ENCODE measurements at regions not wholly inside any gene's neighbourhood (a gene's known extent, or its start where the extent isn't known, plus 50 kb on each side); places are given as distances from the start of the nearest gene placed in this dataset.
A peak's percentile ranks its signal among the peaks of the same experiment; 100 is the strongest.

DNA sequence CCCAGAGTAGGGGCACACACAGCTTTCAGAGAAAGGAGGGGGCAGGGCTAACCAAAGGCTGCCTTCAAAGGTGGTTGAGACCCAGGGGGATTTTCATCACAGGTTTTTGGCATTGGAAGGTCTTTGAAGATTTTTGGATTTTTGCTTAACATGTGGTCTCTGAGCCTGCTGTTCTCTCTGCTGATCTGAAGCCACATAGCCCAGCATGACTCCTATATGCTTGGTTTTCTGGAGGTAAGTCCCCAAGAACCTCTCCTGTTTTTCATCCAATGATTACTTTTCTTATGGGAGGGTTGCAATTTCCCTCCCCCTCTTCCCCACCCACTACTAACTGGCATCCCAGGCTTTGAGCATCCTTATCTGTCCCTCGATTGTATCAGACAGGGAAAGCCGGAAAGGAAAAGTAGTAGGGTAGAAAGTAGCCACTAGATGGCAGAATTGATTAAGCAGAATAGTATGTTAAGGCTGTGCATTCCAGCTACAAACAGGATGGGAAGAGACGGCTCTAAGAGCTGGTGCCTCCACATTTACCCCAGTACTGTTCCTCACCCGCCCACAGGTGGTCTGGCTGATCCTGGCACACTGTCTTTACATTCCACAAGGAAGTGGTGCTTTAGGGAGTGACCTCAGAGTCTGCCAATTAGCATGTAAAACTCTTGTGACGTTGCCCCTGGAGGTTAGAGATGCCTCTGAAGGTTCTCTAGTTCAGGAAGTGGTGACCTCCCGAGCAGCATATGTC lies 218.9 kb upstream of the EDNRB start:
- peaks cover 0 to 9% of the 10 kb centered on the region in 2 donors for H3K27me3 Mint-ChIP-seq
- POLR2A ChIA-PET = no interaction called here
- Histone ChIP-seq H3K36me3 (ENCODE audit: insufficient read depth, low read length) (no peaks in the 10 kb centered on the region), H3K4me1 (ENCODE audit: insufficient read depth, low read length) (peaks cover 4% of the 10 kb centered on the region), H3K27ac (ENCODE audit: low read depth, low read length) (no peak overlapping the region), H3K4me3 (ENCODE audit: low read length) (no peak overlapping the region), H3K9me3 (ENCODE audit: low read length) (no peaks in the 10 kb centered on the region), H3K27me3 (ENCODE audit: insufficient read depth, low read length, poor library complexity, severe bottlenecking) (no peaks in the 10 kb centered on the region)
- H3K27ac Mint-ChIP-seq = peak overlapping the region in 2 of 8 donors; percentile 18 to 29
- no peaks in the 10 kb centered on the region for H3K36me3 Mint-ChIP-seq
- H3K4me1 Mint-ChIP-seq = peaks cover 5 to 12% (median 6%) of the 10 kb centered on the region in 3 donors
- CTCF ChIA-PET = interaction anchor here (0.7 to 3.6 kb wide), 10 partner anchors 9 to 1256 kb away, joined by 3 to 33 read pairs (median 3); no protein-coding TSS in a partner anchor
- DNase-seq = peak in 2 of 5 donors; percentile 6 to 41
- H3K4me3 Mint-ChIP-seq = peak overlapping the region in 6 of 7 donors; percentile 29 to 78 (median 69)
- H3K9me3 Mint-ChIP-seq = no peaks in the 10 kb centered on the region

DNA sequence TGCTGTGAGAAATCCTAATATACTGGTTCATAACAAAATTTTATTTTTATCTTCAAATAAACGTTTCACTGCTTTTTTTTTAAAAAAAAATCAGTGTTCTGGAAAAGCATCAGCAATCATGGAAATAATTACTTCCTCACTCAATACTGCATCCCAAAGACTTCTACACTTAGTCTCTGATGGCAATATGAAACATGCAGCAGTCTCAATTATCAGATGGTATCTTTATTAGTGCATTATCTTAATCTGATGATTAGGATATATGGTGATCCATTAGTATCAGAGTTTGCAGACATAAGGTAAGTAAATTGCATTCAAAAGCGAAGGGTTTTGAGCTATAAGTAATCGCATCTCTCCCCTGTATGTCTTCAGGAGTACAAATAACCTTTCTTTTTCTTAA lies 218.3 kb upstream of the EDNRB start:
- Mint-ChIP-seq H3K36me3 (no peaks in the 10 kb centered on the region), H3K27ac (no peak overlapping the region), H3K9me3 (no peaks in the 10 kb centered on the region), H3K4me1 (peaks cover 5 to 12% (median 6%) of the 10 kb centered on the region in 3 donors), H3K4me3 (no peak overlapping the region), H3K27me3 (peaks cover 0 to 9% of the 10 kb centered on the region in 2 donors)
- Histone ChIP-seq H3K4me1 (ENCODE audit: insufficient read depth, low read length) (peaks cover 4% of the 10 kb centered on the region), H3K9me3 (ENCODE audit: low read length) (no peaks in the 10 kb centered on the region), H3K27me3 (ENCODE audit: insufficient read depth, low read length, poor library complexity, severe bottlenecking) (no peaks in the 10 kb centered on the region), H3K36me3 (ENCODE audit: insufficient read depth, low read length) (no peaks in the 10 kb centered on the region), H3K27ac (ENCODE audit: low read depth, low read length) (no peak overlapping the region), H3K4me3 (ENCODE audit: low read length) (no peak overlapping the region)
- ChIA-PET CTCF (interaction anchor here (0.9 to 3.6 kb wide), 3 partner anchors 15 to 1171 kb away, joined by 3 to 33 read pairs (median 4); no protein-coding TSS in a partner anchor), POLR2A (no interaction called here)
- no peak for DNase-seq

- H3K27me3 Mint-ChIP-seq = peaks cover 0 to 22% of the 10 kb centered on the region in 2 donors
- Histone ChIP-seq H3K9me3 (ENCODE audit: low read length) (no peaks in the 10 kb centered on the region), H3K27me3 (ENCODE audit: insufficient read depth, low read length, poor library complexity, severe bottlenecking) (no peaks in the 10 kb centered on the region), H3K4me3 (ENCODE audit: low read length) (no peak overlapping the region), H3K4me1 (ENCODE audit: insufficient read depth, low read length) (peaks cover 4% of the 10 kb centered on the region), H3K36me3 (ENCODE audit: insufficient read depth, low read length) (no peaks in the 10 kb centered on the region), H3K27ac (ENCODE audit: low read depth, low read length) (no peak overlapping the region)
- ChIA-PET CTCF (no interaction called here), POLR2A (no interaction called here)
- no peak overlapping the region for H3K27ac Mint-ChIP-seq
- no peak for DNase-seq
- no peaks in the 10 kb centered on the region for H3K9me3 Mint-ChIP-seq
- H3K36me3 Mint-ChIP-seq = no peaks in the 10 kb centered on the region
- no peak overlapping the region for H3K4me3 Mint-ChIP-seq
- peaks cover 5 to 12% (median 6%) of the 10 kb centered on the region in 3 donors for H3K4me1 Mint-ChIP-seq
Measured at GRCh38 chr13:78133511-78133910, 214.9 kb upstream of the EDNRB start.

- POLR2A ChIA-PET = no interaction called here
- Histone ChIP-seq H3K27me3 (ENCODE audit: insufficient read depth, low read length, poor library complexity, severe bottlenecking) (no peaks in the 10 kb centered on the region), H3K9me3 (ENCODE audit: low read length) (no peaks in the 10 kb centered on the region), H3K4me1 (ENCODE audit: insufficient read depth, low read length) (no peaks in the 10 kb centered on the region), H3K27ac (ENCODE audit: low read depth, low read length) (no peak overlapping the region), H3K4me3 (ENCODE audit: low read length) (no peak overlapping the region), H3K36me3 (ENCODE audit: insufficient read depth, low read length) (no peaks in the 10 kb centered on the region)
- H3K9me3 Mint-ChIP-seq = no peaks in the 10 kb centered on the region
- CTCF ChIA-PET = interaction anchor here (1.5 kb wide), 1 partner anchor 11 kb away, joined by 6 read pairs; no protein-coding TSS in a partner anchor
- H3K36me3 Mint-ChIP-seq = no peaks in the 10 kb centered on the region
- H3K27me3 Mint-ChIP-seq = peaks cover 3 to 28% of the 10 kb centered on the region in 2 donors
- no peak for DNase-seq
- no peaks in the 10 kb centered on the region for H3K4me1 Mint-ChIP-seq
- no peak overlapping the region for H3K4me3 Mint-ChIP-seq
- H3K27ac Mint-ChIP-seq = no peak overlapping the region
Measured at GRCh38 chr13:78131811-78132210, 213.2 kb upstream of the EDNRB start.

- DNase-seq = no peak
- no peak overlapping the region for H3K4me3 Mint-ChIP-seq
- H3K9me3 ChIP-seq (ENCODE audit: low read length) = no peaks in the 10 kb centered on the region
- H3K4me3 ChIP-seq (ENCODE audit: low read length) = no peak overlapping the region
- no peaks in the 10 kb centered on the region for H3K4me1 Mint-ChIP-seq
- no peak overlapping the region for H3K27ac Mint-ChIP-seq
- H3K27ac ChIP-seq (ENCODE audit: low read depth, low read length) = no peak overlapping the region
- no peaks in the 10 kb centered on the region for H3K4me1 ChIP-seq (ENCODE audit: insufficient read depth, low read length)
- CTCF ChIA-PET = interaction anchor here (1.0 to 1.5 kb wide), 2 partner anchors 10 to 847 kb away, joined by 3 to 6 read pairs; no protein-coding TSS in a partner anchor
- H3K9me3 Mint-ChIP-seq = no peaks in the 10 kb centered on the region
- POLR2A ChIA-PET = no interaction called here
- peaks cover 3 to 30% of the 10 kb centered on the region in 2 donors for H3K27me3 Mint-ChIP-seq
- H3K36me3 Mint-ChIP-seq = no peaks in the 10 kb centered on the region
- no peaks in the 10 kb centered on the region for H3K27me3 ChIP-seq (ENCODE audit: insufficient read depth, low read length, poor library complexity, severe bottlenecking)
- no peaks in the 10 kb centered on the region for H3K36me3 ChIP-seq (ENCODE audit: insufficient read depth, low read length)
Measured at GRCh38 chr13:78131346-78131745, 212.7 kb upstream of the EDNRB start.

GRCh38 chr13:78129823-78130222 lies 211.2 kb upstream of the EDNRB start:
- no peaks in the 10 kb centered on the region for H3K9me3 ChIP-seq (ENCODE audit: low read length)
- no peaks in the 10 kb centered on the region for H3K4me1 Mint-ChIP-seq

GRCh38 chr13:78129359-78129758 lies 210.7 kb upstream of the EDNRB start:
- Histone ChIP-seq H3K4me1 (ENCODE audit: insufficient read depth, low read length) (no peaks in the 10 kb centered on the region), H3K27me3 (ENCODE audit: insufficient read depth, low read length, poor library complexity, severe bottlenecking) (no peaks in the 10 kb centered on the region), H3K36me3 (ENCODE audit: insufficient read depth, low read length) (no peaks in the 10 kb centered on the region), H3K9me3 (ENCODE audit: low read length) (no peaks in the 10 kb centered on the region), H3K4me3 (ENCODE audit: low read length) (no peak overlapping the region), H3K27ac (ENCODE audit: low read depth, low read length) (no peak overlapping the region)
- Mint-ChIP-seq H3K27ac (no peak overlapping the region), H3K4me3 (no peak overlapping the region), H3K27me3 (peaks cover 5 to 36% of the 10 kb centered on the region in 2 donors), H3K9me3 (no peaks in the 10 kb centered on the region), H3K36me3 (no peaks in the 10 kb centered on the region), H3K4me1 (no peaks in the 10 kb centered on the region)
- ChIA-PET CTCF (no interaction called here), POLR2A (no interaction called here)
- no peak for DNase-seq

More at GRCh38 chr13:78129823-78130222, 211.2 kb upstream of the EDNRB start:
- H3K36me3 ChIP-seq (ENCODE audit: insufficient read depth, low read length) = no peaks in the 10 kb centered on the region
- DNase-seq = no peak
- H3K27me3 ChIP-seq (ENCODE audit: insufficient read depth, low read length, poor library complexity, severe bottlenecking) = no peaks in the 10 kb centered on the region
- Mint-ChIP-seq H3K4me3 (no peak overlapping the region), H3K27me3 (peaks cover 5 to 32% of the 10 kb centered on the region in 2 donors), H3K27ac (no peak overlapping the region), H3K9me3 (no peaks in the 10 kb centered on the region), H3K36me3 (no peaks in the 10 kb centered on the region)
- POLR2A ChIA-PET = no interaction called here
- no peaks in the 10 kb centered on the region for H3K4me1 ChIP-seq (ENCODE audit: insufficient read depth, low read length)
- CTCF ChIA-PET = no interaction called here
- H3K27ac ChIP-seq (ENCODE audit: low read depth, low read length) = no peak overlapping the region
- H3K4me3 ChIP-seq (ENCODE audit: low read length) = no peak overlapping the region

DNA sequence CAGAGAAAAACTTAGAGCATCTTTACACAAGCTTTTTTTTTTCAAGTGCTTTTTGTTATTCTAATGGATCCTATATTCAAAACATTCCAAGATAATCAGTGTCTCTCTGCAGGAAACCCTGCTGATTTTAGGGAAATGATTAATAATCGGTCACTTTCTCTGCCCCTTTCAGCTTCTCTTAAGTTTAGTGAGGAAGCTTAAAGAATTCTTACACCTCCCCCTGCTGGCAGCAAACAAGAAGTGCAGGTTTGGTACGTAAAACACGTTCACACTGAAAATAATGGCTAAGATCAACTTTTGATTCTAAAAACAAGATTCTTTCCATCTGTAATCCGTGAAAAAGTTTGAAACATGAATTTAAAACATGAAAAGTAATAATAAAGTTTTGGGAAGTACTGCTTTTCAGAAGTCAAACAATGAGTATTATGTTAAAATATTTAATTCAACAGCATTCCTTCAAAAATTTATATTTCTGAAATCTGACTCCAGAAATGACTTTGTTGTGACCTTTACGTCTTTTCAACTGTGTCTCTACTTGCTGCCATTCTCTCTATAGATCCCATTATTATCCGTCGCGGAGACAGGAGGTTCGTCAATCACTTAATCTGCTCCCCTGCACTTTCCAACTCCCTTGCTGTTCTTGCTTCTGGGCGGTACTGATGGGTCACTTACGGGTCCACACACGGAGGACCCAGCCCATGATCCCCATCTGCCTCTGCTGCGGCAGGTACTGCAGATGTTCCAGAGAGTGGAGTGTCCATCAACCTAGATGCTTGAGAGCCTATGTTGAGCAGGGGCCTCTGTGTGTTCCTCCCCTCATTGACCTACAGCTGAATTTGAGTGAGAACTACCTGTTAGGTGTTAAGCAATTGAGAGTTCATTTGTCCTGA lies 203.1 kb upstream of the EDNRB start:
- Histone ChIP-seq H3K27me3 (ENCODE audit: insufficient read depth, low read length, poor library complexity, severe bottlenecking) (no peaks in the 10 kb centered on the region), H3K36me3 (ENCODE audit: insufficient read depth, low read length) (no peaks in the 10 kb centered on the region), H3K4me1 (ENCODE audit: insufficient read depth, low read length) (no peaks in the 10 kb centered on the region), H3K9me3 (ENCODE audit: low read length) (no peaks in the 10 kb centered on the region), H3K27ac (ENCODE audit: low read depth, low read length) (no peak overlapping the region), H3K4me3 (ENCODE audit: low read length) (no peak overlapping the region)
- Mint-ChIP-seq H3K27me3 (peaks cover 8 to 32% of the 10 kb centered on the region in 2 donors), H3K36me3 (no peaks in the 10 kb centered on the region), H3K9me3 (no peaks in the 10 kb centered on the region), H3K4me1 (peaks cover 2 to 11% (median 8%) of the 10 kb centered on the region in 3 donors), H3K4me3 (no peak overlapping the region), H3K27ac (no peak overlapping the region)
- ChIA-PET CTCF (interaction anchor here (0.7 to 1.7 kb wide), 14 partner anchors 9 to 855 kb away, joined by 3 to 9 read pairs (median 4); no protein-coding TSS in a partner anchor), POLR2A (no interaction called here)
- peak in 3 of 5 donors; percentile 28 to 51 (median 37) for DNase-seq
